Type B pancreatic cell (in vitro differentiated cells): ENCODE measurements at regions not wholly inside any gene's neighbourhood (a gene's known extent, or its start where the extent isn't known, plus 50 kb on each side); places are given as distances from the start of the nearest gene placed in this dataset.

Experiments
- DNase-seq: peaks from one replicate; pipeline ENCODE4 v3.0.0; 2021; ENCODE audit warnings: mixed read lengths; ENCODE audit not compliant: unreplicated experiment; ENCODE audit errors: extremely low spot score
- H3K27ac Mint-ChIP-seq: 2 replicates; pipeline ENCODE4 v1.8.0; 2021; ENCODE audit warnings: mild to moderate bottlenecking, mixed read lengths
- H3K27me3 Mint-ChIP-seq: 2 replicates; pipeline ENCODE4 v1.8.0; 2021; ENCODE audit warnings: mixed read lengths
- H3K36me3 Mint-ChIP-seq: 2 replicates; pipeline ENCODE4 v1.8.0; 2021; ENCODE audit warnings: mixed read lengths
- H3K4me1 Mint-ChIP-seq: one replicate; pipeline ENCODE4 v1.8.0; 2021; ENCODE audit warnings: mixed read lengths; ENCODE audit not compliant: unreplicated experiment
- H3K4me3 Mint-ChIP-seq: 2 replicates; pipeline ENCODE4 v1.8.0; 2021; ENCODE audit warnings: mild to moderate bottlenecking, mixed read lengths
- H3K9me3 Mint-ChIP-seq: 2 replicates; pipeline ENCODE4 v1.8.0; 2021; ENCODE audit warnings: mixed read lengths
- CTCF ChIP-seq: fragments of 200-600 bp; sonication (generic); conservative IDR thresholded peaks from 2 replicates; pipeline ENCODE4 v1.5.0; 2021; ENCODE audit warnings: antibody characterized with exemption, mild to moderate bottlenecking

- Mint-ChIP-seq H3K27me3 (peaks cover 21% of the 10 kb centered on the region), H3K36me3 (no peaks in the 10 kb centered on the region), H3K4me3 (no peak overlapping the region), H3K9me3 (peaks cover 4% of the 10 kb centered on the region), H3K27ac (no peak overlapping the region), H3K4me1 (no peaks in the 10 kb centered on the region)
- no peak for TF ChIP-seq CTCF
- DNase-seq, result no peak
Observed at GRCh38 chr16:22681554-22682291, 132.2 kb upstream of the HS3ST2 start.

GRCh38 chr16:22683258-22683657, 130.7 kb upstream of the HS3ST2 start:
- Mint-ChIP-seq H3K4me1 (no peaks in the 10 kb centered on the region), H3K36me3 (no peaks in the 10 kb centered on the region), H3K4me3 (no peak overlapping the region), H3K9me3 (peaks cover 8% of the 10 kb centered on the region), H3K27ac (no peak overlapping the region), H3K27me3 (peaks cover 21% of the 10 kb centered on the region)
- DNase-seq, result no peak
- TF ChIP-seq CTCF, result no peak

- Mint-ChIP-seq H3K27ac (no peak overlapping the region), H3K4me1 (no peaks in the 10 kb centered on the region)
- no peak for TF ChIP-seq CTCF
Observed at GRCh38 chr16:22683730-22684573, 130.0 kb upstream of the HS3ST2 start.

GRCh38 chr16:22684574-22685458, 129.1 kb upstream of the HS3ST2 start:
- no peak for DNase-seq
- no peak for TF ChIP-seq CTCF
- no peak overlapping the region for H3K4me3 Mint-ChIP-seq
- H3K27ac Mint-ChIP-seq, result no peak overlapping the region
- H3K4me1 Mint-ChIP-seq, result no peaks in the 10 kb centered on the region
- peaks cover 8% of the 10 kb centered on the region for H3K9me3 Mint-ChIP-seq
- H3K27me3 Mint-ChIP-seq, result peaks cover 21% of the 10 kb centered on the region
- H3K36me3 Mint-ChIP-seq, result no peaks in the 10 kb centered on the region

More at GRCh38 chr16:22683730-22684573, 130.0 kb upstream of the HS3ST2 start:
- peaks cover 21% of the 10 kb centered on the region for H3K27me3 Mint-ChIP-seq
- no peak for DNase-seq
- H3K36me3 Mint-ChIP-seq, result no peaks in the 10 kb centered on the region
- no peak overlapping the region for H3K4me3 Mint-ChIP-seq
- peaks cover 8% of the 10 kb centered on the region for H3K9me3 Mint-ChIP-seq

- H3K36me3 Mint-ChIP-seq, result no peaks in the 10 kb centered on the region
- H3K4me3 Mint-ChIP-seq, result no peak overlapping the region
- H3K27ac Mint-ChIP-seq, result no peak overlapping the region
- no peak for DNase-seq
- no peaks in the 10 kb centered on the region for H3K4me1 Mint-ChIP-seq
- H3K9me3 Mint-ChIP-seq, result peaks cover 8% of the 10 kb centered on the region
- no peak for TF ChIP-seq CTCF
- peaks cover 21% of the 10 kb centered on the region for H3K27me3 Mint-ChIP-seq
Observed at GRCh38 chr16:22685459-22685830, 128.5 kb upstream of the HS3ST2 start.
